Natural killer cell (primary cell): ENCODE measurements at regions not wholly inside any gene's neighbourhood (a gene's known extent, or its start where the extent isn't known, plus 50 kb on each side); places are given as distances from the start of the nearest gene placed in this dataset.

Source experiments
- ATAC-seq, 3 donors: fragments of 150-1000 bp in 2 of 3; fragments of 200-7000 bp in 1 of 3; cut with Tn5 transposase; 1 replicate in 1 of 3; 2 replicates in 2 of 3; pipeline ENCODE4 v1.10.0; 2021; ENCODE audit warnings: mild to moderate bottlenecking in 2 of 3, moderate library complexity in 2 of 3
- DNase-seq, 2 donors: peaks; one replicate each; pipeline versions ENCODE4 v3.0.0 to v3.0.0-alpha.2; 2013 to 2021; ENCODE audit warnings: mixed read lengths in 1 of 2
- H3K27ac ChIP-seq: one replicate; pipeline ENCODE4 v1.5.1; 2013; ENCODE audit warnings: mild to moderate bottlenecking, low read length
- H3K27me3 ChIP-seq: one replicate; pipeline ENCODE4 v1.6.1; 2013; ENCODE audit warnings: low read length; ENCODE audit not compliant: control insufficient read depth, insufficient read depth
- H3K36me3 ChIP-seq: one replicate; pipeline ENCODE4 v1.6.1; 2013; ENCODE audit warnings: low read length; ENCODE audit not compliant: control insufficient read depth, insufficient read depth
- H3K4me1 ChIP-seq: one replicate; pipeline ENCODE4 v1.6.1; 2013; ENCODE audit warnings: low read length; ENCODE audit not compliant: control insufficient read depth, insufficient read depth
- H3K4me3 ChIP-seq: one replicate; pipeline ENCODE4 v1.5.1; 2013; ENCODE audit warnings: low read length
- H3K9me3 ChIP-seq: one replicate; pipeline ENCODE4 v1.6.1; 2013; ENCODE audit warnings: low read length; ENCODE audit not compliant: control insufficient read depth, insufficient read depth
- H3K27ac Mint-ChIP-seq, 2 donors: one replicate each; pipeline ENCODE4 v1.8.0; 2022; ENCODE audit warnings: mild to moderate bottlenecking in 2 of 2, mixed read lengths in 2 of 2, moderate library complexity in 1 of 2
- H3K27me3 Mint-ChIP-seq, 2 donors: one replicate each; pipeline ENCODE4 v1.8.0; 2022; ENCODE audit warnings: low read depth in 2 of 2, mixed read lengths in 2 of 2
- H3K36me3 Mint-ChIP-seq: one replicate; pipeline ENCODE4 v1.8.0; 2022; ENCODE audit warnings: mixed read lengths
- H3K4me1 Mint-ChIP-seq, 2 donors: one replicate each; pipeline ENCODE4 v1.8.0; 2022; ENCODE audit warnings: mixed read lengths in 2 of 2
- H3K4me3 Mint-ChIP-seq: one replicate; pipeline ENCODE4 v1.8.0; 2022; ENCODE audit warnings: mild to moderate bottlenecking, moderate library complexity, mixed read lengths
- H3K9me3 Mint-ChIP-seq, 2 donors: one replicate each; pipeline ENCODE4 v1.8.0; 2022; ENCODE audit warnings: mixed read lengths in 2 of 2
- CTCF ChIP-seq: fragments of 200-600 bp; IDR thresholded peaks from one replicate; pipeline ENCODE4 v1.8.0; 2022; ENCODE audit warnings: antibody characterized with exemption
- WGBS: methylation state at CpG from one replicate; pipeline ENCODE4 v1.1.7; 2013; ENCODE audit warnings: missing lambda C conversion rate; ENCODE audit not compliant: insufficient coverage; 5-methylcytosine and 5-hydroxymethylcytosine counted together
- intact Hi-C: fragments of 100-400 bp; cut with micrococcal nuclease; formaldehyde crosslinking; loops from one replicate; pipeline ENCODE4 v1.14.2; 2022

DNA sequence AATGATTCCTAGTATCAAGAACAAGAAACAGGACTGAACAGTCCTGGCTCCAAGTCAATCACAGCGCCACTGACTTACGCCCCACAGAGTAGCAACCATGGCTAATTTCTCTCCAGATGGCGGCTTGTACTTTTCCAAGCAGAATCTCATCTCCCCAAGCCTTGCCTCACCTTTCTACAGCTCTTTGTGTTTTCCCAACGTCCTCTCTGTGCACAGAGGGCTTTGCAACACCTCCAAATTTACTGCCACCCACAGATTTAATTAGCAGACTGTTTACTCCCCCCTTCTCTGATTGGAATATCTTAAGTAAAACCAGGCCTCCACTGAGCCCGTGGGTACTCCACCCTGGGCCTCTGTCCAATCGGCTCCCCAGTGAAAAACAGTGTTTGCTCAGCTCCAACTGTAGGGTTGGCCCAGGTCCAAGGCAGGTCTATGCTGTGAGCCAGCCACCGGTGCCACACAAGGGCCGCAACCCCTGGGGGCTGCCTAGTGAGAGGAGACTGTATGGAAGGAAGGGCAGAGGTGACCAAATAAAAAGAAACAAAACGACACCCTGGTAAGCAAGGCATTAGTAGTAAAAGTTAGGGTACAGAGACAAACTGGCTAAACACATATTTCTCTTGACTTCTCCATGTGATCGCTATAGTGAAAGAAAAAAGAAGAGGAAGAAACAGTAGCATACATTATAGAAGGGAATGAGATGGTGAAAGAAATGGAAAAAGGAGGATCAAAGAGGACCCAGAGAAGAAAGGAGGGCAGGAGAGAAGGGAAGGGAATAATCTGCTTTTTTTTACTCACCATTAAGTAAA, 128.4 kb upstream of the SOD1 start:
- intact Hi-C loops, result no loop called here
- no peak overlapping the region for H3K4me3 ChIP-seq
- WGBS, result 83% methylated on average over 9 of the region's 10 CpGs
- H3K27ac Mint-ChIP-seq, result no peak overlapping the region
- no peak for TF ChIP-seq CTCF
- no peaks in the 10 kb centered on the region for H3K9me3 ChIP-seq
- H3K9me3 Mint-ChIP-seq, result no peaks in the 10 kb centered on the region
- no peaks in the 10 kb centered on the region for H3K36me3 ChIP-seq
- no peaks in the 10 kb centered on the region for H3K27me3 ChIP-seq
- no peak for ATAC-seq
- no peaks in the 10 kb centered on the region for H3K27me3 Mint-ChIP-seq
- no peak overlapping the region for H3K4me3 Mint-ChIP-seq
- H3K4me1 Mint-ChIP-seq, result no peaks in the 10 kb centered on the region
- H3K4me1 ChIP-seq, result no peaks in the 10 kb centered on the region
- no peak for DNase-seq
- no peaks in the 10 kb centered on the region for H3K36me3 Mint-ChIP-seq
- H3K27ac ChIP-seq, result no peak overlapping the region

DNA sequence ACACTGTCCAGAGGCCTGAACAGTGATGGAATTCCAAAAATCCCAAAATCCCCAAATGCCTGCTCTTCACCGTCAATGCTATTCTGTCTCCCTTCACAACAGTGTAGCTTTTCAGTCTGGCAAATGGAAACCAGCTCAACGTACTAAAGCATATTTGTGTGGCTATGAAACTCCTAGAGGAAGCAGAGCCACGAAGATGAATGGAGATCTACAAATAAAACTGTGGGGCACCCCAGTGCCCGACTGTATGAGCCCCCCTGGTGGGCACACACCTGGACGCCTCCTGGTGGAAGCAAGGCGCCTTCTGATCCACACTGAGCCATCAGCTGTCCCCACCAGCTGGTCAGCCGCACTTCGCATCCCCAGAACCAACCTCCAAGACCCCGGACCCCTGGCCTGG, 129.1 kb upstream of the SOD1 start:
- no peaks in the 10 kb centered on the region for H3K36me3 Mint-ChIP-seq
- no peaks in the 10 kb centered on the region for H3K27me3 Mint-ChIP-seq
- Histone ChIP-seq H3K4me1 (no peaks in the 10 kb centered on the region), H3K4me3 (no peak overlapping the region), H3K36me3 (no peaks in the 10 kb centered on the region), H3K27ac (no peak overlapping the region), H3K27me3 (no peaks in the 10 kb centered on the region), H3K9me3 (no peaks in the 10 kb centered on the region)
- no peaks in the 10 kb centered on the region for H3K4me1 Mint-ChIP-seq
- intact Hi-C loops, result no loop called here
- no peak for ATAC-seq
- no peak overlapping the region for H3K27ac Mint-ChIP-seq
- no peak for DNase-seq
- no peak overlapping the region for H3K4me3 Mint-ChIP-seq
- no peak for TF ChIP-seq CTCF
- no peaks in the 10 kb centered on the region for H3K9me3 Mint-ChIP-seq
- 87% methylated on average over 9 of the region's 9 CpGs for WGBS

- ATAC-seq (no peak), DNase-seq (no peak)
- no peak overlapping the region for H3K4me3 Mint-ChIP-seq
- TF ChIP-seq CTCF, result no peak
- Histone ChIP-seq H3K27ac (no peak overlapping the region), H3K4me1 (no peaks in the 10 kb centered on the region), H3K4me3 (no peak overlapping the region), H3K36me3 (no peaks in the 10 kb centered on the region), H3K9me3 (no peaks in the 10 kb centered on the region), H3K27me3 (no peaks in the 10 kb centered on the region)
- no peaks in the 10 kb centered on the region for H3K27me3 Mint-ChIP-seq
- no peak overlapping the region for H3K27ac Mint-ChIP-seq
- H3K36me3 Mint-ChIP-seq, result no peaks in the 10 kb centered on the region
- 29% methylated on average over 1 of the region's 1 CpG for WGBS
- no peaks in the 10 kb centered on the region for H3K9me3 Mint-ChIP-seq
- intact Hi-C loops, result no loop called here
- no peaks in the 10 kb centered on the region for H3K4me1 Mint-ChIP-seq
These were observed 130.1 kb upstream of the SOD1 start for GRCh38 chr21:31529406-31529805.

GRCh38 chr21:31526040-31526439, 133.5 kb upstream of the SOD1 start:
- Mint-ChIP-seq H3K36me3 (no peaks in the 10 kb centered on the region), H3K27me3 (no peaks in the 10 kb centered on the region), H3K27ac (no peak overlapping the region), H3K4me1 (no peaks in the 10 kb centered on the region), H3K4me3 (no peak overlapping the region), H3K9me3 (no peaks in the 10 kb centered on the region)
- no peaks in the 10 kb centered on the region for H3K27me3 ChIP-seq
- ATAC-seq (no peak), DNase-seq (no peak)
- H3K9me3 ChIP-seq, result no peaks in the 10 kb centered on the region
- H3K4me1 ChIP-seq, result no peaks in the 10 kb centered on the region
- no peaks in the 10 kb centered on the region for H3K36me3 ChIP-seq
- intact Hi-C loops, result no loop called here
- no peak overlapping the region for H3K27ac ChIP-seq
- no peak overlapping the region for H3K4me3 ChIP-seq
- no peak for TF ChIP-seq CTCF
- WGBS, result 94% methylated on average over 4 of the region's 4 CpGs
